COLO668 (cell line): ENCODE measurements at regions not wholly inside any gene's neighbourhood (a gene's known extent, or its start where the extent isn't known, plus 50 kb on each side); places are given as distances from the start of the nearest gene placed in this dataset.
"Not testable (repeated sequence)": the region's sequence is repeated elsewhere in the genome, so short reads cannot be mapped to it uniquely, and the experiment has no call there.

ENCODE experiments used
- DNase-seq: peaks from one replicate; lab custom pipeline; 2025; ENCODE audit not compliant: unreplicated experiment; lab: John Stamatoyannopoulos, UW

DNA sequence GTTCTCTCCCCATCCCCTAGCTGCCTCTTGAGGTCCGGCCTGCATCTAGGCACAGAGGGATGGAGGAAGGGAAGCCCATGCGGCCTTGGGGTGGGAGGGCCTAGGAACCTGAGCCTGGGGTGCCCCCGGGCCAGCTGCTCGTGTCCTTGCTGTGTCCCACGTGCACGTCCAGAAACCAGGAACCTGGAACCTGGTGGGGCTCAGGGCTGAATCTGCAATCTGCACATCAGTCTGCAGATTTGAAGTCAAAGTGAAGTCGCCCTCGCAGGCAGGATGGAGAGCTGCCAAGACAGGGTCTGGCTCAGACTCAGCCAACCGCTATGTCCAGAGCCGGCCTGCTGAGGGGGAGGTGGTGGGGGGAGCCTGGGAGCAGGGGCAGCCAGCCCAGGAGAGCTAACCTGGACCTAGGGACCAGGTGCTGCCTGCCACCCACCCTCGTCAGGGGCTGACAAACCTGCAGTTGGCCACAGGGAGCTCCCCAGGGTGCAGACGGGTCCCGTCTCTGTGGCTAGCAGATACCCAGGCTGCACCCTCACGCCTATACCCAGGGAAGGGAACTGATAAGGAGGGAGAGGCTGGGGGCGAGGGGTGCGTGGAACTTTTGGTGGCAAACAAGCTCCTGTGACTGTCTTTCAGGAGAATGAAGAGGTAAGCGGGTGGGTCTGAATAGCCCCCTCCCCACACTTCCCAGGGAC, 103.5 kb upstream of the SIMC1 start:
- no peak for DNase-seq

DNA sequence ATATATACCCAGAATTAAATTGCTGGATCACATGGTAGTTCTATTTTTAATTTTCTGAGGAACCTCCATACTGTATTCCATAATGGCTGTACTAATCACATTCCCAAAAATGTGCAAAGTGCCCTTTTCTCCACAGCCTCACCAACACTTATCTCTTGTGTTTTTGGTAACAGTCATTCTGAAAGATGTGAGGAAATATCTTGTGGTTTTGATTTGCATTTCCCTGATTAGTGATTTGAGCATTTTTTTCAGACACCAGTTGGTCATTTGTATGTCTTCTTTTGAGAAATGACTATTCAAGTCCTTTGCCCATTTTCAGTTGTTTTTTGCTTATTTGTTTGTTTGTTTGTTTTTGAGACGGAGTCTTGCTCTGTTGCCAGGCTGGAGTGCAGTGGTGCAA, 98.1 kb upstream of the SIMC1 start:
- not testable (repeated sequence) for DNase-seq

DNA sequence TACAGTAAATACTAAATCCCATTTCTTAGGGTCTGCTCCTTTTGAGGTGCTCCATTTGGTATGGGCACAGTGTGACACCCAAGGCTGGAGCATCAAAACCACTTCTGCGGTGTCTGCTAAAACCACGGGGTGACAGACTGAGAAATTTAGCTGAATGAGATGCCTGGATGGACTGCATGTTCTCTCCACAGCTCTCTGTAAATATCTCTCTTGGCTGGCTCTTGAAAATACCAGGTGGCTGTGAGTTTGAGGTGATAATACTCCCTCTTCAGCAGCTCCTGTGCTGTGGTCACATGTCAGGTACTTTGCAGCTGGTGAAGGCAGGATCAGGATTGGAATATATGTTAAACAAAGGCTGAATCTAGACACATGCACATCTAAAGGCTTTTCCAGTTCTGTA, 93.7 kb upstream of the SIMC1 start:
- DNase-seq, result peak; percentile 9

DNA sequence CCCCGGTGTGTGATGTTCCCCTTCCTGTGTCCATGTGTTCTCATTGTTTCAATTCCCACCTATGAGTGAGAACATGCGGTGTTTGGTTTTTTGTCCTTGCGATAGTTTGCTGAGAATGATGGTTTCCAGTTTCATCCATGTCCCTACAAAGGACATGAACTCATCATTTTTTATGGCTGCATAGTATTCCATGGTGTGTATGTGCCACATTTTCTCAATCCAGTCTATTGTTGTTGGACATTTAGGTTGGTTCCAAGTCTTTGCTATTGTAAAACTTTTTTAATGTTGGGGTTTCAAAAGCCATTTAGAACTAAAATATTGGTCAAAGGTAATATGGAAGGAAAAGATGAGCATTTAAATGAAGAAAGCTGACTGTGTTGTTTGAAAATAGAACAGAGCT, 88.3 kb upstream of the SIMC1 start:
- not testable (repeated sequence) for DNase-seq

DNA sequence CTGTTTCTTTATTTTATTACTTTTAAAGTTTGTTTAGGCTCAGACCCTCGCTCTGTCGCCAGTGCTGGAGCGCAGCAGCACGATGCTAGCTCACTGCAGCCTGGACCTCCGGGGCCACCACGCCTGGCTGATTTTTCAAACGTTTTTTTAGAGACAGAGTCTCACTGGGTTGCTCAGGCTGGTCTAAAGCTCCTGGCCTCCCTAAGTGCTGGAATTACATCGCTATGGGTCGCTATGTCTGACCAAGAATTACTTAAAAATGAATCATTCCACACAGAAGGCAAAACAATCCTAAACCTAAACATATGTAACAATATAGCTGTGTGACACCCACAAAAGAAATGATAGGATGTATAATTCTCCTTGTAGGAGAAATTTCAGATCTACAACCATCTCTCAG, 86.9 kb upstream of the SIMC1 start:
- DNase-seq, result no peak

DNA sequence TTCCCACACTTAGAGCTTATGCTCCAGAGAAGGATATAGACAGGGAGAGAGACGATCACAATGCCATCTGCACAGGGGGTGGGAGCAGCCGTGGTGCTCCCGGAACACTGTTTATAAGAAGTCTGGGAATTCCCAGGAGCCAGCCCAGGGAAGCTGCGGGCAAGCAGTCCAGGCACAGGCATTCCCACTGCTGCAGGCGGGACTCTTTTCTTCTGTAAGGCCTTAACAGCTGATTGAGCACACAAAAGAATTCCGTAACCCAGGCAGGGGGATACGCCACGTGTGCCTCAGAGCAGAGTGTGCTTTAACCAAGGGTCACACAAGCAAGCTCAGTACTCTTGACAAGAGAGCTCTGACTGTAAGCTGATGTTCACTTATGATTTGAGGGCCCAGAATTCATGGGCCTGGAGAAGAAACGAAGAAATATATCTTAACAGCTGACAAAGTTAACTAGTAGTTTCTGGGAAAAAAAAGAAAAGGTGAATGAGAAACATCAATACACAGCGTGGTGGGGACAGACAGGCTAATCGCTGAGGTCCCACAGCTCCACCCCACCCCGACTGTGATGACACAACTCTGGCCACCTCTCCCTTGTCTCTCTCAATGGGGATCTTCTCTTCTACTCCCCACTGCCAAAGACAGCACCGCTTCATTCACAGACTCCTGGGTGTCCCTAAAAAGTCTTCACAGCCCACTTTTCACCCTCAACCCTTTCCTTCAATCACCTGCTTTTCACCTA, 85.9 kb upstream of the SIMC1 start:
- DNase-seq, result no peak

DNA sequence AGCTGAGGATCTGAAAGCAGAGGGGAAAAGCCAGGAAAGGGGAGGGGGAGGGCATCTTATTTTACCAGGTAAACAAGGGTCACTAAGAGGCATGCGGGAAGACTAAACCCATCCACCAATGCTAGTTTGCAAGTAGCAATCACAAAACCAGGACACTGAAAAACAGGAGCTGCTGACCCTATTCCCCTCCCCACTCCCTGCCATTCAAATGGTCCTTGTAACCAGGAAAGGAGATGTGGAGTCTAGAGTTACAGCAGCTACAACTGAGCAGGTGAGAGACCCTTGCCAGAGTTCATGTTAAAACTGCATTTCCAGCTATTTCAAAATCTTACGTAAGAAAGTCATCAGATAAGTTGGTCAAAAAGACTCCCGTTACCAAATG, 85.3 kb upstream of the SIMC1 start:
- DNase-seq, result no peak

DNA sequence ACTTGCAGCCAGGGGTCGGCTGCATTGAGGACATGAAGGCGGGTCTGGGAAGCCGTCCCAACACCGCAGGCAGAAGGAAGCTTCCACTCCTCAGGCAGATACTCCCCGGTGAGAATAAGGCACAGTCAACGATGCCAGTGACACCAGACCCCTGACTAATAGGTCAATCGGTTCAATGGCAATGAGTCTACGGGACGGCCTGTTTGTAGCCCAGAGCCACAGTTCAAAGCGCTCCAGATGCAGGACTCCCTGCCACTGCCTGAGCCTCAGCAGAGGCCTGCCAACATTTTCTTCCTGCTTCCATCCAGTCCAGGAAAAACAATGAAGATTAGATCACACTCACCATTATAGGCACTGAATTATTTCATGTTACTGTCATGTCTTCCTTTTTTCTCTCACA, 84.5 kb upstream of the SIMC1 start:
- no peak for DNase-seq

DNA sequence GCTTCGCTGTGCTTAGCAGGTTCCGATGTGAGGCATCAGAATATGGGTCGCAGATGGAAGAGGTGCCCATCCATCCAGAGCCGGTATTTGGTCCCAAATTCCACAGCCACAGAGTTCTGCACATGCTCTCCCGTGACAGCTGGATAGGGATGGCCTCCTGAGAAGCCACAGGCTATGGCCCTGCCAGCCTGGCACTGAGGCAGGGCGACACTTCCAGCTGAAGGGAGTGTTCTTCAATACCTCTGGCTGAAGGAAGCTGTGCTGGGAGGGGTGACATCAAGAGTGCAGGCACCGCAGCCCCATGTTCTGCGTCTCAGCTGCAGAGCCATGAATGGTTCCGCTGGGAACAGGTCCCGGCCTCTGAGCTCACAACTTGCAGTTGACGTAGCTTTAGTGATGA, 83.4 kb upstream of the SIMC1 start:
- no peak for DNase-seq

DNA sequence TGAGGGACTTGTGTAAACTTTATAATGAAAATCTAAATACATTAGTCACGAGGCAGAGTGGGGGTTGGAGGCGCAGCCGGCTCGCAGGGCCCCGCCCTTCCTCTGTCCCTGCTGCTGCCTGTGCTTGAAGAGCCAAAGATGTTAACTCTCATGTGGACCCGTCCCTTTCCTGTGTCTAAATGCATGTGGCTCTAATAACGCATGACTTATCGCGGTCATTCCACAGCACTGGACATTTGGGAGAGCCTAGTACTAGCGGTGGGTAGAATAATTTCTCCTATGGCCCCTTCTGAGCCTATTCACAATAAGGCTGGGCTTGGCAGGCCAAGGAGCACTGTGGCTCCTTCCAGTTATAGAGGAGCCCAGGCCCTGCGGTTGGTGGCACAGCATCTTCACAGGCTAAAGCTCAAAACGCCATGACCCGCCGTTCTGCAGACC, 82.3 kb upstream of the SIMC1 start:
- DNase-seq, result no peak

DNA sequence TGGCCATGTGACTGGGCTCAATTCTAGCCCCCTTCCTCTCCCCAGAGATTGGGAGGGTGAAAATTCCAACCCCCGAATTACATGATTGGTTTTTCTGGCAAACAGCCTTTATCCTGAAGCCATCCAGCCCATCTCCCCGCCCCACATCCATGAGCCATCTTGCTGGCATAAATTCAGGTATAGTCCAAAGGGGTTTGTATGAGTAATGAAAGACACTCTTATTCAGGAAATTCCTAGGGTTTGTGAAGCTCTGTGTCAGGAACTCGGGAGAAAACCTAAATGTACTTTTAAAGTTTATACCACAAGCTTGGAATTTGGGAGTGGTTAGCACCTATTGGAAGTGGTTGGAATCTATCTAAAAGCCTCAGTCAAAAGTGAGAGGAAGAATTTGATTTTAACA, 80.6 kb upstream of the SIMC1 start:
- no peak for DNase-seq

DNA sequence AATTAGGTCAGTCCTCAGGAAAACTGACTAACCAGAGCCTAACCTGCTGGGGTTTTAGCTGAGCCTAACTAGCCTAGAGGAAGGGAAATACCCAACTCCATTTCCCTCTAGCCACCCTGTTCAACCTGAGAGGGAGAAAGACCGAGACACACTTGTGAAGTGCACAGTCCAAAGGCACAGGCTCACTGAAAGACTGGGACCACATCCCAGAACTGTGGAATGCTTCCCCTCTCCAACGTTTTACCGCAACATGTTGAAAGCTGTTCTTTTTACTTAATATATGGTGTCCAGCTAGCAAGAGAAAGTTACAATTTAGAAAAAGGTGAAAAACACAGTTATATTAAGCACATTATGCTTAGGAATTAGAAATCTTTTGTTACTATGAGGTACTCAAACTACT, 76.8 kb upstream of the SIMC1 start:
- DNase-seq, result no peak

DNA sequence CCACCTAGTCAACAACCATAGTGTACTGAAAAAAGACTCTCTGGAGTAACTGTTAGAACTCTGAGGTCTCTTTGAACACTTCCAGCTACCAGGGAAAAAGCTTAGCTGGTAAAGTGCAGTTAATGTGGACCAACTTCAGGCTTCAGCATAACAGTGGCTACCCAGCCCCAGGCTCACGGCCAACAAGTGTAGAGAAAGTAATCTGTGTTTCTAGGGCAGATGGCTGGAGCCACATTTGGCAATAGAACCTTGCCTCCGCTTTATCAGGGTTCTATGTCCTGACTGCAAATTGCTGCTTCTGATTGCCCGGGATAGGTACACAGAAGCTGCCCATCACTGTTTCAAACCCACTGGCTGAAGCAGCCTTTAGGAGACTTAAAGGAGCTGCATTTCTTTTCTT, 76.0 kb upstream of the SIMC1 start:
- no peak for DNase-seq

DNA sequence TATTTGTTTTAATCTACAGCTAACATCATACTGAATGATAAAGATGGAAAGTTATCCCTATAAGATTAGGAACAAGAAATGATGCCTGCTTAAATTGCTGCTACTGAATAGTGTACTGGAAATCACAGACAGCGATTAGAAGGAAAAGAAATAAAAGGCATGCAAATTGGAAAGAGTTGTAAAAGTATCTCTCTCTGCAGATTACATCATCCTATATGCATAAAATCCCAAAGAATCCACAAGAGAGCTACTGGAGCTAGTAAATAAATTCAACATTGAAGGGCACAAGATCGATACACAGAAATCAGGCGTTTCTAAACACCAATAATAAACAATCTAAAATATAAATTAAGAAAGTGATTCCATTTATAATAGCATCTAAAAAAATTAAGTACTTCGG, 75.3 kb upstream of the SIMC1 start:
- DNase-seq, result no peak

DNA sequence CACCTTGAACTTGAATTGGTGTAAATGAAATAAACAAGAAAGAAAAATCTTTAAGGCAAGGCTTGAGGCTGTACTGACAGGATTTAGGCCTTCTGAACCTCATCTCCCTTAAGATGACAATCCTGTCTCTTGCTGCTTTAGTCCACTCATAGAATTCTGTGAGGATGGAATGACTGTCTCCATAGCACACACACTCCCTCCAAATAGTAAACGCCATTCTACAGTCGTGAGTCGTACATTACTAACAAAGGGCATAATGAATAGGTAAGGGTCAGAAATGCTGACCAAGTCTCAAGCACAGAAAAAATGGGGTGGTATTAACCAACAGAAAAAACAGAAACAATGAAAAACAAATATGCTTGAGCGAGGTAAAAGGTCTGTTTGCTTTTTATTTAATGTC, 71.8 kb upstream of the SIMC1 start:
- no peak for DNase-seq

DNA sequence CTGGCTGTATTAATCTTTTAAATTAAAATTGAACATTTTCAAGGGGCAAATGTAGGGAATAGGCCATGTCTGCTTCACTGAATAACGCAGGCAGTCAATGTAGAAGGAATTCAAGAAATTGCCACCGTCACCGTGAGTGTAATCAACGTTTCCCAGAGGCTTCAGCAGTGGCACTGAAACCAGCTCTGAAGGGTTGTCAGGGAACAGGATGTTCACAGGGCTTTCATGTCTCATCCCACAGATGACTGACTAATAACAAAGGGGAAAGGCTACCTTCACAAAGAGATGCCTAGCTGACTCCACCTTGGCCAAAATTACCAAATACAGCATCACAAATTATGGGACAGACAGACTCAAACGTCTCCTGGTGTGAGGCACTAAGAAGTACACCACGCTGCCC, 70.4 kb upstream of the SIMC1 start:
- DNase-seq, result no peak

DNA sequence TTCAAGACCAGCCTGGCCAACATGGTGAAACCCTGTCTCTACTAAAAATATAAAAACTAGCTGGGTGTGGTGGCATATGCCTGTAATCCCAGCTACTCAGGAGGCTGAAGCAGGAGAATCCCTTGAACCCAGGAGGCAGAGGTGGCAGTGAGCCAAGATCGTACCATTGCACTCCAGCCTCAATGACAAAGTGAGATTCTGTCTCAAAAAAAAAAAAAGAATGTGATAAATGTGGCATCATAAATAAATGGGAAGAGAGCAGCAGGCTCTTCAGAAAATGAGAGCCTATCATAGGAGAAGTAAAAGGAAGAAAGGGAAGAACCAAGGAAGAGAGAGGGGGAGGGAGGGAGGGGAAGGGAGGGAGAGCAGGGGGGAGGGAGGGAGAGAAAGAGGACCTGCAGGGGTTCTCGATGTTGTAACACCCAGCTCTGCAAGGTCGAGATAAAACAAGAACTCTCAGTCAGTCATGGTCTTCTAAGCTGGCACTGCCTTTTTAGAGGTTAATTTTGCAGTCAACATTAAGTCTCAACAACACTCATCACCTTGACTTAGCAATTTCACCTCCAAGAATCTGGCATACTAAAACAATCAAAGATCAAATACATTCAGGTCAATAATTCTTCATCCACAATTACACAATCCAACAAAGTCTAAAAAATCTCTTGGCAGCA, 68.7 kb upstream of the SIMC1 start:
- DNase-seq, result no peak

DNA sequence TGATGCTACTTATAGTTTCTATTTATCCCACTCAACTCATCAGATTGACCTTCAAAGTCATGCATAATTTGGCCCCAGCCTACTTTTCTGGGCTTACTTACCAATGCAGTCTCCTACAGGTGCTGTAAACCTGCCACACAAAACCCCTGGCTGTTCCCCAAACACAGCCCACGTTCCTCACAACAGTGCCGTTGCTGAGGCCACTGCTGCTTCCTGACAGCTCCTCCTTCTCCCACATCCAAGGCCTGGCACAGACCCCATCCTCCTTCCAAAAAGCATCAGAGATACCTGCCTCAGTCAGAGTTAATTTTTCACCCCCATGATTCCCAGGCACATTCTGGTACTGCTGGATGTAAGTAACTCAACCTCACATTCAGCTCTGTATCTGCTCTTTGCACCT, 68.1 kb upstream of the SIMC1 start:
- DNase-seq, result no peak

DNA sequence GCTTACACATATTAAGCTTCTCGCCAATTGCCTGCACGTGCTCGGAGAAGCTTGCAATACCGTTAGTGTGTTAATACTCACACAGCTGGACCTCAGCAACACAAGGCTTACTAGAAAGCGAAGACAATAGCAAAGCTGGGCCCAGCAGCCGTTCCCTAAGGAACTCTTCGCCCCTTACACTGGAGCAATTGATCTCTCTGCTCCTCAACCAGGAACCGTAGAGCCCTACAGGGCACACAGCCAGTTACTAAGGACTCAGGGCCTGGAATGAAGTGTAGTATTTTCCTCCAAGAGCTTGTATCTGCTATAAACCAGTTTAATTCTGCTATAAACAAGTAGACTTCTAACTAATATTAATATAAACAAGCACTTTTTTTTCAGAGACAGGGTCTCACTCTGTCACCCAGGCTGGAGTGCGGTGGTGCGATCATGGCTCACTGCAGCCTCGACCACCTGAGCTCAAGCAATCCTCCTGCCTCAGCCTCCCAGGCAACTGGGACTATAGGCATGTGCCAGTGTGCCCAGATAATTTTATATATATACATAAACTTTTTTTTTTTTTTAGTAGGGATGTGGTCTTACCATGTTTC, 67.0 kb upstream of the SIMC1 start:
- no peak for DNase-seq

DNA sequence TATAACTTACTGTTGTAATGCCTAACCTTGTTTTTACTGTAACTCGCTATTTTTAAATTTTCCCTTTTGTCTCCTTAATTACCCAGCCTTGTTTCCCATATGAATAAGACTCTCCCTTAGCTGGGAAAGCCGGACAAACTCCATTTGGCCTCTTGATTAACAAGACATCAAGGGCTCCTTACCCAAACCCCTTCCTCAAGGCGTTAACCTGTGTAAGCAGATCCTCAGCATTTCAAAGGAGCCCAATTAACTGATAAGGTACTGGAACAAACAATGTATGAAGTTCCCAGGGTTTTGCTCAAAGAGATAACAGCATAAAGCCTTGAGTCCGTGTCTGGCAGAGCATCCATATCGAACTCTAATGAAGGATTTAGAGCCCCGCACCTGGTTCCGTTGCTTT, 66.0 kb upstream of the SIMC1 start:
- DNase-seq, result no peak

DNA sequence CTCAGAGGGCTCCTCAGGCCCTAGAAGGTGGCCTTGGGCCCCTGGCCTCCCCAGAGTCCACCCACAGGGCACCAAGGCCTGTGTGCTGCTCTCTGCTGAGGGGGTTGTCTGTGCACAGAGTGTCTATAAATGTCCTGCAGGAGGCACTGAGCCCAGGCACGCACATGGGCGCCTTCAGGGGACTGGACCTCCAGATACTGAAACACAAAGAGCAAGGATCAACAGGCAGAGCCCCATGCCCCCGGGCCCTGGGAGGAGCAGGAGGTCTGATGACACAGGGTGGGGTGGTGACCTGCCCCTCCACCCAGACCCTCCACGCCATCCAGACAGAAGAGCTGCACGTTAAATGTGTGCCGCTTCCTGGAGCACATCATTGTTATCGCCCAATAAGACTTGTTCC, 64.6 kb upstream of the SIMC1 start:
- no peak for DNase-seq
